Esophagus muscularis mucosa (tissue), 4 donors: ENCODE measurements at regions not wholly inside any gene's neighbourhood (a gene's known extent, or its start where the extent isn't known, plus 50 kb on each side); places are given as distances from the start of the nearest gene placed in this dataset.

Source experiments
- DNase-seq: peaks from one replicate; pipeline ENCODE4 v3.0.0-alpha.2; 2017; ENCODE audit errors: extremely low spot score
- H3K27ac ChIP-seq, 4 donors: fragments of 200-600 bp; sonication (generic); replicated peaks in 1 of 4; 1 replicate in 3 of 4; 2 replicates in 1 of 4; pipeline ENCODE4 v1.5.1; 2016 to 2019; ENCODE audit warnings: mild to moderate bottlenecking in 1 of 4
- H3K27me3 ChIP-seq, 4 donors: fragments of 200-600 bp; sonication (generic); one replicate each; pipeline versions ENCODE4 v1.5.1 to v1.6.0; 2016 to 2019
- H3K36me3 ChIP-seq, 4 donors: fragments of 200-600 bp; sonication (generic); one replicate each; pipeline ENCODE4 v1.5.1; 2016 to 2019
- H3K4me1 ChIP-seq, 4 donors: fragments of 200-600 bp; sonication (generic); one replicate each; pipeline ENCODE4 v1.5.1; 2016 to 2019
- H3K4me3 ChIP-seq, 4 donors: fragments of 200-600 bp; sonication (generic); 1 replicate in 2 of 4; 2 replicates in 2 of 4; pipeline ENCODE4 v1.5.1; 2016 to 2019; ENCODE audit warnings: mild to moderate bottlenecking in 4 of 4, moderate library complexity in 1 of 4
- H3K9me3 ChIP-seq, 4 donors: fragments of 200-600 bp; sonication (generic); 1 replicate in 3 of 4; 2 replicates in 1 of 4; pipeline ENCODE4 v1.5.1; 2016 to 2019
- CTCF ChIP-seq, 3 experiments: fragments of 200-600 bp in 2 of 3; fragments of 450-650 bp in 1 of 3; sonication (generic) in 2 of 3; IDR thresholded peaks; one replicate each; pipeline ENCODE4 v1.5.1; 2017 to 2019; ENCODE audit warnings: antibody characterized with exemption in 3 of 3, mild to moderate bottlenecking in 2 of 3, moderate library complexity in 1 of 3
- EP300 ChIP-seq: sonication (generic); formaldehyde crosslinking; IDR thresholded peaks from one replicate; pipeline ENCODE4 v1.6.1; 2017; ENCODE audit warnings: antibody characterized with exemption
- POLR2A ChIP-seq: fragments of 450-650 bp; IDR thresholded peaks from one replicate; pipeline ENCODE4 v1.6.1; 2017; ENCODE audit warnings: antibody characterized with exemption, moderate library complexity, mild to moderate bottlenecking, low read depth
- POLR2AphosphoS5 ChIP-seq, 2 donors: sonication (generic); formaldehyde crosslinking; IDR thresholded peaks; one replicate each; pipeline ENCODE4 v1.6.1; 2017; ENCODE audit warnings: antibody characterized with exemption in 2 of 2
- WGBS: methylation state at CpG from one replicate; pipeline ENCODE4 v1.1.5; 2018; 5-methylcytosine and 5-hydroxymethylcytosine counted together
- intact Hi-C: fragments of 100-400 bp; cut with DNase I; formaldehyde crosslinking; loops from one replicate; pipeline ENCODE4 v1.15.1; 2023

- H3K4me3 ChIP-seq = no peak overlapping the region
- DNase-seq = no peak
- 83% methylated on average over 1 of the region's 1 CpG for WGBS
- intact Hi-C loops = no loop called here
- H3K9me3 ChIP-seq = no peaks in the 10 kb centered on the region
- TF ChIP-seq CTCF (IDR thresholded peaks at IDR 0.05) = no peak
- TF ChIP-seq EP300 = no peak
- no peak for TF ChIP-seq POLR2AphosphoS5 (IDR thresholded peaks at IDR 0.05)
- no peak for TF ChIP-seq POLR2A
- H3K27me3 ChIP-seq = no peaks in the 10 kb centered on the region
- no peaks in the 10 kb centered on the region for H3K36me3 ChIP-seq
- H3K27ac ChIP-seq = no peak overlapping the region
- H3K4me1 ChIP-seq = no peaks in the 10 kb centered on the region
Observed at GRCh38 chr2:195181059-195181705, 475.8 kb upstream of the SLC39A10 start.

GRCh38 chr2:195168369-195168768, 488.7 kb upstream of the SLC39A10 start:
- intact Hi-C loops = no loop called here
- Histone ChIP-seq H3K36me3 (no peaks in the 10 kb centered on the region), H3K27ac (no peak overlapping the region), H3K9me3 (peaks cover 0 to 5% (median 2%) of the 10 kb centered on the region in 4 donors), H3K27me3 (no peaks in the 10 kb centered on the region), H3K4me1 (no peaks in the 10 kb centered on the region), H3K4me3 (no peak overlapping the region)
- DNase-seq = no peak
- TF ChIP-seq POLR2AphosphoS5 (IDR thresholded peaks at IDR 0.05) (no peak), POLR2A (no peak), CTCF (IDR thresholded peaks at IDR 0.05) (no peak), EP300 (no peak)

- no peak for DNase-seq
- Histone ChIP-seq H3K9me3 (peaks cover 0 to 5% (median 2%) of the 10 kb centered on the region in 4 donors), H3K4me1 (no peaks in the 10 kb centered on the region), H3K27ac (no peak overlapping the region), H3K4me3 (no peak overlapping the region), H3K27me3 (no peaks in the 10 kb centered on the region), H3K36me3 (no peaks in the 10 kb centered on the region)
- intact Hi-C loops = no loop called here
- WGBS = 67% methylated on average over 2 of the region's 2 CpGs
- TF ChIP-seq POLR2A = no peak
- TF ChIP-seq POLR2AphosphoS5 (IDR thresholded peaks at IDR 0.05) = no peak
- no peak for TF ChIP-seq CTCF (IDR thresholded peaks at IDR 0.05)
- TF ChIP-seq EP300 = no peak
Observed at GRCh38 chr2:195164930-195165329, 492.1 kb upstream of the SLC39A10 start.

- no peaks in the 10 kb centered on the region for H3K27me3 ChIP-seq
- TF ChIP-seq POLR2AphosphoS5 (IDR thresholded peaks at IDR 0.05) = no peak
- TF ChIP-seq CTCF (IDR thresholded peaks at IDR 0.05) = no peak
- TF ChIP-seq POLR2A = no peak
- TF ChIP-seq EP300 = no peak
- no peaks in the 10 kb centered on the region for H3K36me3 ChIP-seq
- WGBS = 31% methylated on average over 3 of the region's 3 CpGs
- no peak overlapping the region for H3K4me3 ChIP-seq
- H3K9me3 ChIP-seq = peaks cover 0 to 5% (median 2%) of the 10 kb centered on the region in 4 donors
- H3K4me1 ChIP-seq = no peaks in the 10 kb centered on the region
- no peak for DNase-seq
- H3K27ac ChIP-seq = no peak overlapping the region
- intact Hi-C loops = no loop called here
Observed at GRCh38 chr2:195162918-195163317, 494.1 kb upstream of the SLC39A10 start.

- Histone ChIP-seq H3K9me3 (no peaks in the 10 kb centered on the region), H3K4me3 (no peak overlapping the region), H3K4me1 (no peaks in the 10 kb centered on the region), H3K36me3 (no peaks in the 10 kb centered on the region), H3K27ac (no peak overlapping the region), H3K27me3 (no peaks in the 10 kb centered on the region)
- 92% methylated on average over 3 of the region's 3 CpGs for WGBS
- intact Hi-C loops = no loop called here
- TF ChIP-seq CTCF (IDR thresholded peaks at IDR 0.05) = no peak
- TF ChIP-seq EP300 = no peak
- TF ChIP-seq POLR2A = no peak
- TF ChIP-seq POLR2AphosphoS5 (IDR thresholded peaks at IDR 0.05) = no peak
- no peak for DNase-seq
Observed at GRCh38 chr2:195162194-195162593, 494.8 kb upstream of the SLC39A10 start.
